NOMO-1 (cell line): ENCODE measurements at regions not wholly inside any gene's neighbourhood (a gene's known extent, or its start where the extent isn't known, plus 50 kb on each side); places are given as distances from the start of the nearest gene placed in this dataset.

Experiments
- DNase-seq, 2 experiments: peaks; one replicate each; lab custom pipeline; 2025; ENCODE audit not compliant: unreplicated experiment in 2 of 2; lab: John Stamatoyannopoulos, UW

DNA sequence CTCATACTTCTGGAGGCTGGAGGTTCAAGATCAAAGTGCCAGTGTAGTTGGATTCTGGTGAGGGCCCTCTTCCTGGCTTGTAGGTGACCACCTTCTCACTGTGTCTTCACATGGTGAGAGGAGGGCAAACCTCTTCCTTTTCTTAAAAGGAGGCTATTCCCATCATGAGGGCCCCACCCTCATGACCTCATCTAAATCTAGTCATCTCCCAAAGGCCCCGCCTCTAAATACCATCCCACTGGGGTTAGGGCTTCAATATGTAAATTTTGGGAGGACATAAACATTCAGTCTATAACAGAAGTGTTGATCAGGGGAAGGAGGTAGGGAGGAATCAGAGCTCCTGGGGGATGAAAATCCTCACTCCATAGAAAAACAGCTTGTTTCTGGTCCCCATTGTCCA, 60.8 kb upstream of the DIPK2B start:
- no peak for DNase-seq

DNA sequence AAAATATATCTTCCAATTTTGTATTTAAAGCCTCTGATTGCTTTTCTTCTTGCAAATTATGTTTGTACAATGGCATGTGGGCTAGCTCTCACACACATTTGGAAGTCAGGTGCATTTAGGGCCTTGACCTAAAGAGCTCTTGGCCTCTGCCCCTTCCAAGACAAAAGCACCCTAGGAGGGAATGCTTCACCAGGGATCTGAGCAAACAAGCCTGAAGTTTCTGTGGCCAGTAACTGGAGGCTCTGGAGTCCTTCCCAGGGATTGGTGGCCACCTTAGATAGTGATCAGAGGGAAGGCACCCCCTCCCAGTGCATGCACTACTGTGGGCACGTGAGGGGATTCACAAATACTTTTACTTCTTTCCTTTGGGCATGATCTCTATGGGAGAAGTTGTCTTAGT, 60.3 kb upstream of the DIPK2B start:
- DNase-seq = no peak

- DNase-seq = no peak
These were observed 58.2 kb upstream of the DIPK2B start for GRCh38 chrX:45258731-45259402.
